LHCN-M2 (cell line): ENCODE measurements at regions not wholly inside any gene's neighbourhood (a gene's known extent, or its start where the extent isn't known, plus 50 kb on each side); places are given as distances from the start of the nearest gene placed in this dataset.

Experiments used
- DNase-seq: peaks from one replicate; pipeline ENCODE4 v3.0.0-alpha.2; 2012; ENCODE audit warnings: low read depth

DNA sequence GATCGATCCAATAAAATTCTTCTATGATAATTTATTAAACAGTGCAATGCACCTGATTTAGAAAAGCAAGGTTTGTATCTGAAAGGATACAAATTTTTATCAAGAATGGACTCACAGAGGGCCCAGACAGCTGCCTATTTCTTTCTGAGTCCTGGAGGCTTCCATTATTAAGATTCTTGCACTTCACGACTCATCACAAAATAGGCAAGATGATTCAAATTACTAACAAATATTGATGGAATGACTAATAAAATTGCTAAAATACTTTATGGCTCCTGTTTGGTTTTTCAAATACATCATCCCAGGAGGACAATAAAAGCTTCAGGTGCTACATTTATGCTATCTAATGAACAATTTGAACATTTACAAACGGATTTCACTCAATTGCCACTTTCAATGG lies 483.0 kb upstream of the AGTR1 start:
- peak; percentile 40 for DNase-seq

DNA sequence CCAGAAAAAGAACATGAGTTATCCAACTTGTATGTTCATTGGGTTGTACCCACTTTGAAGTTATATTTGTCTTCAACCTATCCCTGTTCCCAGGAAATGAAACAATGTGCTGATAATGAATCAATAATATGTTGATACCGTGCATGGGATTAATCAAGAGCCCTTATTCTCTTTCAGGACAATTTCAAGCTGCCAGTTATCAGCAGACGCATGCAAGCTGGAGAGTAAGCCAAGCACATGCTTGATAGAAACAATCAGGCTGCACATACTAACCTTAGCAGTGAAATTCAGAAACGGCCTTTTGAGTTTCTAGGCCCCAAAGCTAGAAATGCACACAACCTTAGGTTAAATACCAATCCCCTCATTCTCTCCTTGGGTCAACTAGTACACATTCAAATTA lies 480.4 kb upstream of the AGTR1 start:
- no peak for DNase-seq

DNA sequence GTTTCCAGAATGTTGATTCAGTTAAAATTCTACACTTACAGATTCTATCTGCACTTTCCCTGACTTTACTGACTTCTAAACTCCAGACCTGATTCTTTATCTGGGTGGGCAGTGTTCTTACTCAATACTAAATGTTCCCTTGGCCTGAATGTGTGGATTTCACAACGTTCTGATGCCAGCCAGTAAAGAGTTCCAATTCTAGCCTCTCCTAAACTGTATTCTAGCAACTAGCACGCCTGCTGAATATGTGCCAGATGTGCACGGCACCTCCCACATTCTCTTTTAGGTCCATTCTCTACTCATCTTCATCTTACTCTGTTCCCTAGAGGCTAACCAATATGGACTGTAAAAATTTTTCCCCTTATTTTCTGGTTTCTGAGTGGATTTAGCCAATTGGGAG lies 479.5 kb upstream of the AGTR1 start:
- no peak for DNase-seq

DNA sequence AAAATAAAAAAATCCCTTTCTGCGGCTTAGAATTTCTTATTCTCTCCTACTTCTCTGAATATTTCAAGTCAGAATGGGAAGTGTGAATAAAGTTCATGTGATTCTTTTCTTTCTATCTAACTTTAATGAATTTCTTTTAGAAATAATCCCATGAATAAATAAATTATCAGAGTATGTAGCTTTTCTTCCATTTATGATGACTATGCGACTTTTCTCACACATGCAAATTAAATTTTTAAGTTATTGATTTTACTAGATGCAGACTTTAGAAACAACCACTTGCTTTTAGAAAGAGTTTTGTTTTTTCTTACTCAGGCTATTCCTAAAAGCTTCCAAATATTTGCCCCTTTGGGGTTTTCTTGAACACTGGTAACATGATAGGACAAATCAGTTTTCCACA lies 477.7 kb upstream of the AGTR1 start:
- no peak for DNase-seq

DNA sequence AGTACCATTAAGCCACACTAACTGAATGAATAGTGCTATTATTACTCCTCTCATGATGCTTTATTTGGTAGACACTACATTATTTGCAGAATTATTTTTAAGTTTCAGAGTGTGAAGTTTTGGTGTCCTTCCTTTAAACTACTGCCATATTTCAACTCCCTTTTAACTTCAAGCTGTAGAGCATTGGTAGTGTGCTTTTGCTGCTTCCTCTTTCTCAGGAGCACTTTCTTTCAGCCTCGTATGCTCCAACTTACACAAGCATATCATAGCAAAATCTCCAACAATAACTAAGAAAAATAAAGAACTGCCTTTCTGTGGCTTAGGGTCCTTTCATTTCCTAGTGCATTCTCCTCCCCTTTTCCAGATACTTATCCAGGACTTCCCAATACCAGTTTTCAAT lies 476.4 kb upstream of the AGTR1 start:
- no peak for DNase-seq

DNA sequence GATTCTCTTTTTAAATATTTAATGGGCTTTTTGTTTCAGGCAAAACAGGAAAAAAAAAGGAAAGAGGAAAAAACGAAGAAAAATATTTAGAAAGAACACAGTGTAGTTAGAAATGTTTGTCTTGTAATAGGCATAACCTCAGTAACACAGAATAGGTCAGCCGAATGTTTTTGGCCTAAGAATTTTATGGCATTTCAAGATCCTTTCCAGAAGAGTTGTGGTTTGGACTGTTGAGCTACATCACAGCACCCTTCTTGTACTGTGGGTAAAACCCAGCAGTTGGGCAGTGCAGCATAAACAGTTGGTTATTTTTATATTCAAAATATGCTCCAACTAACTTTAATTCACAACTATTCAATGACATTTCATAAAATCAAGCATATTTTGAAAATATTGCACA lies 474.4 kb upstream of the AGTR1 start:
- DNase-seq, result peak; percentile 61

DNA sequence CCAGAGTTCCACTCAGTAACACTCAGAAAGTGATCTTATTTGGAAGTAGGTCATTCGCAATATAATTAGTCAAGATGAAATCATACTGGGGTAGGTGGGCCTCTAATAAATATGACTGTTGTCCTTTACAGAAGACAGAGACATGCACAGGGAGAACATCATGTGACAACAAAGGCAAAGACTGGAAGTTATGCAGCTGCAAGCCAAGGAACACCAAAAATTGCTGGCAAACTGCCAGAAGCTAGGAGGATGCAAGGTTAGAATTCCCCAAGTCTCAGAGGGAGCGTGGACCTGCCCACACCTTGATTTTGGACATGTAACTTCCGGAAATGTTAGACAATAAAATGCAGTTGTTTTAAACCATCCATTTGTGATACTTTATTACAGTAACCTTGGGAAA lies 471.5 kb upstream of the AGTR1 start:
- DNase-seq, result no peak

DNA sequence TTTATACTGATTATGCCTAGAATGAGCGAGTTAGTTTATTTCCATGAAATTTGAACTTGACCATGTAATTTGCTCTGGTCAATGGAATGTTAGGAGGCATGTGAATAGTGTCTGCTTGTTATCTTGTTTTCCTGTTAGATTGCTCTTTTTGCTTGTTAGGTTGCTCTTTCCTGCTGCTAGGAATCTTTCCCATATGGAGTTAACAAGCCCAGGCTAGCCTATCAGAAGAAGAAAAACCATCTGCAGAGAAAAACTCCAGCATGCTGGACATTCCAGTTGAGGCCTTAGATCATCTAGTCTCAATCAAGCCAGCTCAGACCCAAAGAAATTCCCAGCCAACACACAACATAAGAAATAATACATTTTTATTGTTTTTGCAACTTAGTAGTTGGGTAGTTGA lies 470.2 kb upstream of the AGTR1 start:
- DNase-seq, result no peak

DNA sequence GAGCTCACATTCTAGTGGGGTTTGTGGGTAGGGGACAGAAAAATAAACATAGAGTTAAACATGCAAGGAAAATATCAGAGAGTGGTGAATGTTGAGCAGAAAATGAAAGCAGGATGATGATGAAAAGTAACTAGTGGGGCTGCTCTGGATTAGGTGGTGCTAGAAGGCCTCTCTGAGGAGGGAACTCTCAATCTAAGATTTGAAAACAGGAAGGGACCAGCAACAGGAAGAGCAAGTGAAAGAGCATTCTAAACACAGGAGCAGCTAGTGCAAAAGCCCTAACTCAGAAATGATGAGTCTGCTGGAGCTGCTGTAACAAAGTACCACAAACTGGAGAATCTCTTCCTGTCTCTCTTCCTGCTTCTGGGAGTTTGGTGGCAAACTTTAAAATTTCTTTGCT lies 468.6 kb upstream of the AGTR1 start:
- DNase-seq, result no peak

DNA sequence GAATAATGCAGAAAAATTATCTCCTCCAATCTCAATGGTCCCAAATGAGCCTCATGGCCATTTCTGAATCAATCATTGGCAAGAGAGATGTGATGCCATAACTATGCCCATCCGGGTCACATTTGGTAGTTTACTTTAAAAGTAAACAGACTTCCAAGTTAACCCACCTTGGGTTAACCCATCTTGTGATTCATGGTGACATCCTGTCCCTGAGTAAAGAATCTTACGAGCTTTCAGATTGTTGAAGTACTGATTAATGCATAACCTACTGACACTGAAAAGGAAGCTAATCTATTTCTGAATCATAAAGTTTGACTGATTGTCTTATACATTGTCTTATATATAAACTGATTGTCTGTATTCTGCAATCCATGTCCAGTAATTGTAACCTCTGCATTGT lies 467.2 kb upstream of the AGTR1 start:
- no peak for DNase-seq

DNA sequence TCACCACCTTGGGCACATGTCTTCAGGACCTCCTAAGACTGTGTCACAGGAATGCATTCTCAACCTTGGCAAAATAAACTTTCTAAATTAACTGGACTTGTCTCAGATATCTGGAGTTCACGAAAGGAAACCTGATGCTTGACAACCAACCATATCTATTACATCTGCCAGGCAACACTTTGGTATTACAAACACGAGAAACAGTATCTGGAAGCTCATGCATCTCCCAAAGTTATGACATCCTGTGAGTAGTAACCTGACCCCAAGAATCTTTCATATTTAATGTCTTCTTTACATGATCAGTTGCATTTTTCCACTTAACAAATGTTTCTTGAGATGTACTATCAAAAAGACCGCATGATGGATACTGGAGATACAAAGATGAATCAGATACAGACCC lies 465.3 kb upstream of the AGTR1 start:
- DNase-seq, result peak; percentile 45

DNA sequence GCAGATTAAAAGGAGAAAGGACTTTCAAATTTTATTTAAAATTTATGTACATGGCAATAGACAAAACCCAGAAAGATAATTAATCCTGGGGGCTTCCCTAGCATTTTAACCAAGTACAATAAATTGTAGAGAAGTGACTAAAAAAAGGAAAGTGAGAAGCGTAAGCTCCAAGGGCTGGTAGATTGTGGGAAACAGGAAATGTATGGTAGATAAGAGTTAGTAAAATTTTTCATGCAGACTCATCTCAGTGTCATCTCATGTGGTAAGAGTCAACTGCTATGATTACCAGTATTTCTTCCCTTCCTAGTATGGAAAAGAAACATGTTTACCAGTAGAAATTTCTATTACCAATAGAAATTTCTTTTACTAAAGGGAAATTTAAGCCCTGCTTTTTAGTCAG lies 464.3 kb upstream of the AGTR1 start:
- DNase-seq, result peak; percentile 38

DNA sequence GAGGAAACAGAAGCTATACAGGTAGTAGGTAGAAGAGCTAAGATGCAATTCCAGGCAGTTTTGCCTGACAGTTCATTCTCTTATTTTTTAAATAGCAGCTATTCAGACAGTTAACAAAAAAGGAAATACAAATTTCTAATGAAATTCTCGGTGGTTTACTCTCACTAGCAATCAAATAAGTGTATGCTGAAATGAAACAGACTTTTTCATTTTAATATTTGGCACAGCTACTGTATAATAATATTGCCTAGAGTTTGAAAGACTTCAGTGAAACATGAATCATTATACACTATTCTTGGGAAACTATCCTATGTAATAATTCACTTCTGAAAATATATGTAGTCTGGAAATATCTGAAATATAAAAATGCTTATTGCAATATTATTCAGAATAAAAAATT lies 463.2 kb upstream of the AGTR1 start:
- DNase-seq, result no peak

DNA sequence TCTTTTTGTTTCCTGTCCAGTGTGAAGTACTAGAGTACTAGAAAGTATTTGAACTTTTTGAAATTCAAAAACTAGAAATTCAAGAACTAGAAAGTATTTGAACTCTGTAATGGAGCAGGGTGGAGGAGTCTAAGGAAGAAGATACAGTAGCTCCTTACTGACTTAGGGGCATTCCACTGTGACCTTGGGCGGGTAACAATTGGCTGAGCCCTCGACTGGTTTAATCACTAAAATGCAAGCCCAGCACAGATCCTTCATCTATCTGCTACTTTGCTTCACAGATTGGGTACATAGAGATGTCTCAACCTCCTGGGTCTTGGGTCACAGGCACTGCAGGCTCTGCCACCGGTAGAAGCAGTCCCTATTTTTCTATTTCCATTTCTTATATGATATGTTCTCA lies 462.1 kb upstream of the AGTR1 start:
- no peak for DNase-seq

DNA sequence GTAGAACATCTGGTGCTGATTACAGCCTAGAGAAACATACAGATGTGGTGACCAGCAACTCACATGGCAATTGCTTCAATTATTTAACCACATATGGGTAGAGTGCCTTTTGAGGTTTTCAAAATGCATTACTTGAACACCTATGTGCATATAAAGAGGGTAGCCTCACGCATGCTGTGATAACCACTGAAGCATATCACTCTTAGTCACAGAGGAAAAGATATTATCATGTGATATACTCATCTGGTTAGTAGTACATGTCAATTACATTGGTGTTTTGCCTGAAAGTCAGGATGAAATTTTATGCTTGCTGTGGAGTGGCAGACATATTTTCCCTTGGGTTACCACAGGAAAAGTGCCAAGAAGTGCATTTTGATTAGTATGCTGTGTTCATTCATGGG lies 459.3 kb upstream of the AGTR1 start:
- no peak for DNase-seq

DNA sequence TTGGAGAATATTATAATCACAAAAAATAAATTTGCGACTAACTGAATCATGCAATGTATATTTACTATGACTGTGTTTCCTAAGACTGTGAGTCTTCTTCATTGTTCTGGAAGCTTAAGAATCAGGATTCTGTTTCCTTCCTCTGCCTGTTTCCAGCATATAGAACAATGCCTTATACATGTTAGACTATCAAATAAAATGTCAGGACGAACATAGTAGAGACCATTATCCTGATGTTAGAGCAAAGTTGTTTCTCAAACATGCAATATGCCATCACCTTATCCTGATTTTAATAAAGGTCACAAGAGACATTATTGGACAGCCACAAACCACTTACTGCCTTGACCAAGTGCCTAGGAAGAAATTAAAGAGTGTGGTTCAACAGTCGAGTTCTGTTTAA lies 457.4 kb upstream of the AGTR1 start:
- DNase-seq, result no peak

DNA sequence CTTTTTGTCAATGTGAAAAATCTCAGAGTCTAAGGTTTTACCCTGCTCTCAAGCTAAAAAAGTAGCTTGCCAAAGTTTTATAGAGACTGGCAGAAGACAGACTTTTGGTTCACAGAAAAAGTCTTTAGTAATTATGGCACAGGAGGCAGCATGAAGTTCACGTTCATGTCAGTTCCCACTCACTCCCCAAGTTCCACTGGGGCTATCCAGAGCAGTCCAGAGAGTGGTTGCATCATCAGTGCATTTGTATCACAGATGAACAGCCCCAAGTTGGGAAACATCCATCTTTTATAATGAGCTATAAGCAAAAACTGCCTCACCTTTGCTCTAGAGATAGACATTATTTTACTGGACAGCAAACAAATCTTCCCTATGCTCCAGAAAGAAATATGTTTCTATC lies 454.1 kb upstream of the AGTR1 start:
- DNase-seq, result no peak

DNA sequence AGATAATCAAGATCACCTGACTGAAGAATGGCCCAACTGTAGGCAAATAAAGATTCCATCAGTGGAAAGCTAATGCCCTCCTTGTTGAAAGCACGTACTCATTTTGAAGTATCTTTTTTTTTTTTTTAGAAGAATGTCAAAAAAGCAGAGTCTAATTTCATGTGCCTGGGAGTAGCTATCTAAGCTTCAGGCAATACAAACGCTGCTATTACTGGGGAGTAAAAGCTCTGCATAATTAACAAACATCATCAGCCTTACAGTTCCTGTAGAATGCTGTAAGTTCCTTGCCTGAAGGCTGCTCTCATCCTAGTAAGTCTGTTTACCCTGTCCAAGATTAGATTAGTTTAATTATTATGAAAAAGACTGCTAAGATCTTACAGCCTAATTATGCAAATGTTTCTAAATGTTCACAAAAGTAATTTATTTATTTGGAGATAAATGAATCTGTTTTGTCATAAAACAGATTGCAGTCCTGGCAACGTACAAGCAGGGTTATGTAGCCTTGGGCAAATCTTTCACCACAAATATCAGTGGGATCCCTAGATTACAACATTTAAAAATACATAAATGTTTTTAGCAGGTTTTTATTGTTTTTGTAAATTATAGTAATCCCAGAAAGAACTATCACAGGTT lies 451.3 kb upstream of the AGTR1 start:
- no peak for DNase-seq

DNA sequence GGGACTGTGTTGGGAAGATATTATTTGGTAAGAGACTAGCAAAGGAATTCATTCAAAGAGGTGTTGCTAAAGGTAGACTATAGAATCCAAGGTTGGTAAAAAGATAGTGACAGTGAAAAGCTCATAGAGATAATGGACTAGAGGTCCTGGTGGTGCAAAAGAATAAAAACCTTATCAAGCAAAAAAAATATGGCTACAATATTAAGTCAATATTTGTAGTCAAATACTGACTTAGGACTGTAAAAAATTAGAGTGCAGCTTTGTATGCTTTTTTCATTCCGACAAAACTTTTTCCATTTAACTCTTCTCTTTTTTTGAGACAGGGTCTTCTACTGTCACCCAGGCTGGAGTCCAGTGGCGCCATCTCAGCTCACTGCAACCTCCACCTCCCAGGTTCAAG lies 444.0 kb upstream of the AGTR1 start:
- no peak for DNase-seq

DNA sequence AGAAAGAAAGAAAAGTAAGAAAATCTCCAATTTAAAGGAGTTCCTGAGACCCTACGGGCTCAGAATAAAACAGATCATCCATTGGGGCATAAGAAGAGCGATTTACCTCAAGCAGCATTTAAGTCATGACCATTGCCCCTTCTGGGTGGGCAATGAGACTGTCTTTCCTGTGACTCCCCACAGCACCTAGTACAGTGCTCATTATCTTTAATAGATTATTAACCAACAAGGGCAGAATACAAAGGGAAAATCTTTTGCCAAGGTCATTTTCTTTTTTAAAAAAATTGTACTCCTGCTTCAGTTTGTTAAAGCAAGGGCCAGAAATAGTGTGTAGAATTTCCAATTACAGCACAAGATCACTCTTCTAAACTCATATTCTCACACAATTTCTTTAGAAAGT lies 443.3 kb upstream of the AGTR1 start:
- DNase-seq, result no peak

DNA sequence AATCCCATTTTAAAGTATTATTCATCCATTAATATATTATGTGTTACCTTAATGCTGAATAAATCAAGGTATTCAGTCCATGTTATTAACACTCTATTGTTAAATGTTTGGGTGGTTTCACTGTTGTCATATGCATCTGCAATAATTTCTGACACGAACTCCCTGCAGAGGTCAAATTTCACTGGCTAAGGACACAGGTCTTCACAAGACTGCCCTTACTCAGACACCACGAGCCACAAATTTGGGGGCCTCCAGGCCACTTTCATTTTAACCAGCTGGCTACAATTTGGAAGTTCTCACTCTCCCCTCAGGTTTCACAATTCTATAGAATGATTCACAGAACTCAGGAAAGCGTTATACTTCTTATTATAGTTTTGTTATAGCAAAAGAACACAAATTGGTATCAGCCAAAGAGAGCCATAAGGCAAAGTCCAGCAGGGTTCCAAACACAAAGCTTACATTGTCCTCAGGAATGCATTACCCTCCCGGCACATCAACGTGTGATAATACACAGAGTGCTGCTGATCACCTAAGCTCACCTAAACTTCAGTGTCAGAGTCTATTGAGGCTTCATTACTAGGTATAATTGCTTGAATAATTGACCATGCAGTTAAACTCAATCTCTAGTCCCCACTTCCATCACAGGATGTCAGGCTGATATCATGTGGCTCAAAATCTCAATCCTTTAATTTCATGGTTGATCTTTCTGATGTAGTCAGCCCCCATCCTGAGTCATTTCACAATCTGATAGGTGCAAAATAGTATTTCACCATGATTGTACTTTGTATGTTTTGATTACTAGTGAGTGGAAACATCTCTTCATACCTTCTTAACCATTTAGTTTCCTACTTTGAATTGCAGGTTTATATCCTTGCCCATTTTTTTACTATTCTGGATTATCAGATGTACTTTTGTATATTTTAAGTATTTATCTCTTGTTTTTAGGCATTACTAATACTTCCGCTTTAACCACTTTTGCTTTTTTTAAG lies 441.4 kb upstream of the AGTR1 start:
- no peak for DNase-seq

DNA sequence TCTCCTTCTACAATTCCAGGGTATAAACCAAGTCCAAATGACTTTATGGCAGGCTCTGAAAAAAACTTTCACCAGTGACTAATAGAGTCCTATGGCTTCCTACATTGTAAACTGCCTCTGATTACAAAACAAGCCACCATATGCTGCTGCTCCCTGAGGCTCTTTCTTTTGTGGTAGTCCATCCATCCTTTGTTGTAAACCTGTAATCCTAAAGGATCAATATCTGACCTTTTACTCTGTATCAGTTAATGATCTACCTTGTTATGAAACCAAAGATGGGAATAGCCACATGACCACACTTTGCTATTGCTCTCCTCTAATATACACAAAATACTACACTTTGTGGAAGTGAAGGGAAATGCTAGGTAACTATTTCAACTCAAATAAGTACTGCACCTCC lies 434.7 kb upstream of the AGTR1 start:
- DNase-seq, result no peak

DNA sequence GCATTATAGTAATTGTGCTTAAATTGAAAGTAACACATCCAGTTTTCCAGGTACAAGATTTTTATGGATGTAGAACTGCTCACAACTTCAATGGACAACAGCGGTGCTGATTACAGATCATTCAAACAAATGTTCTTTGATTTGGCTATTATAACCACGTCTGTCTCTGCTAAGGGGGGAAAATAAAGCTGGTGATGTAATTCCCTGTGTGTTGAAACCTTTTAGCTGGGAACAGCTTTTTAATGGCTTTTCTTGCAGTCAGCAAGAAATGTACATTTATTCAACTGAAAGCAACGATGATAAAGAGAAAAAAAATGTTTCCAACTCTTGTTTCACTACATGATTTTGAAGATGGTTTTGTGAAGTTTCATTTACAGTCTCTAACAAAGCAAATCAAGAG lies 431.9 kb upstream of the AGTR1 start:
- DNase-seq, result no peak
